ENCODE measurements at regions not wholly inside any gene's neighbourhood (a gene's known extent, or its start where the extent isn't known, plus 50 kb on each side); places are given as distances from the start of the nearest gene placed in this dataset.
"Not testable (repeated sequence)": the region's sequence is repeated elsewhere in the genome, so short reads cannot be mapped to it uniquely, and the experiment has no call there.

DNA sequence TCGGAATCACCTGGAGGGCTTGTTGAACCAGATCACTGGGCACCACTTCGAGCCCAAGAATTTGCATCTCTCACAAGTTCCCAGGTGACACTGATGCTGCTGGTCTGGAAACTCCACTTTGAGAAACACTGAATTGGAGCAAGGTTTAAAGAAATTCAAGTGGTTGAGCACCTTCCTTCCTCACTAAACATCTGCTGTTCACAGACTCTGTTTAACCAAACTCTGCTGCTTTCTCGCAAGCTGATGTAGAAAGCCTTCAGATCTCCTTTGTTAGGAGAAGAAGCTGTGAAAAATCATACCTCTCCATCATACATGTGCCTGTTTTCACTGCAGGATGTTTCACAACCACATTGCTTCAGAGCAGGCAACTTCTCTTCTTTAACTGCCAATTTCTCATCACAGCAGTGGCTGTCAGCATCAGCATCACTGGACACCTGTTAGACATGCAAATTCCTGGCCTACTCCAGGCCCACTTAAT lies 87.5 kb upstream of the TOP1 start:
- no peak for DNase-seq

- DNase-seq: peak; percentile 62
Observed at GRCh38 chr20:40942006-40942405, 86.6 kb upstream of the TOP1 start.

- no peak for DNase-seq
Observed at GRCh38 chr20:40942775-40943174, 85.8 kb upstream of the TOP1 start.

DNA sequence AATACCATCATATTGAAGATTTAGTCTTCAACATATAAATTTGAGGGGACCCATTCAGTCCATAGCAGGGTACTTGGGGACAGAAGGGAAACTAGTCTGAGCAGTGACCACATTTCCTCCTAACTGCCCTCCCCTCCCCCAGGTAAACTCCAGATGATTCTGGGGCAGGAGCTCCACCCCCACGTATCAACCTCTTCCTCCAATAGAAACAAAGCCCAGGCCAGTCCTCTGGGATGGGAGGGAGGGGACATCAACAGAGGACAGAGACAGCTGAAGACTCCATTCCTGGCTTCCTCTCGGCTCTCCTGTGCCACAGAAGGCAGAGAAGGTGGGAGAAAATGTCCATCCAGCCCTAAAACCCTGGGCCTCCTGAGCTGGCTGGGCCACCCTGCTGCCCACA lies 85.0 kb upstream of the TOP1 start:
- DNase-seq: no peak

GRCh38 chr20:40945189-40945588 lies 83.4 kb upstream of the TOP1 start:
- no peak for DNase-seq

DNA sequence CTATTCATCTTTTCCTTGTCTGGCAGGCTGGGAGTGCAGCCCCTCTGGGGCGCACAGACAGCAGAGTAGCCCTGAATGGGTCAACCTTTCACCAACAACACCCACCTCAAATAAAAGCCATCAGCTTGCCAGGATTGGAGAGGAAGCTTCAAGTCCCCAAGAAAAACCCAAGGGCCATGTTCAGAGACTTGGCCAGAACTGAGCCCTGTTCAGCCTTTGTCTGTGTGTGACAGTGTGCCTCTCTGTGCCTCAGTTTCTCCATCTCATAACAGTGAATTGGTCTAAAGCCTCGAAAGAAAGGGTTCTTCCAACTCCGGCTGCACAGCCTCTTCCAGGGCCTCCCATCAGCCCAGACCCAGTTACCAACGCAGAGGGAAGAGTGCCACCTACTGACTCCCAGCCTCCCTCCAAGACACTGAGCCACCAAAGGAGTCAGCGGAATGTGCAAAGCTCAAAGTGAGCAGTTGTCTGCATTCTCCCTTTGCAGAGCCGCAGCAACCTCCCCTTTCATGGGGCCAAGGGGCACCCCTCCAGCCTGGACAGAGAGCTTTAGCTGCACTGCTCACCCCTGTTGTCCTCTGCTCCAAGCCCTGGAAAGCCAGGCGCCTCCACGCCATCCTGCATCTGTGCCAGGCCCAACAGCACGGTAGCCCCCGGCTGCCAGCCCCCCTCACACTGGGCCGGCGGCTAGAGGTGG lies 82.7 kb upstream of the TOP1 start:
- peak; percentile 63 for DNase-seq

DNA sequence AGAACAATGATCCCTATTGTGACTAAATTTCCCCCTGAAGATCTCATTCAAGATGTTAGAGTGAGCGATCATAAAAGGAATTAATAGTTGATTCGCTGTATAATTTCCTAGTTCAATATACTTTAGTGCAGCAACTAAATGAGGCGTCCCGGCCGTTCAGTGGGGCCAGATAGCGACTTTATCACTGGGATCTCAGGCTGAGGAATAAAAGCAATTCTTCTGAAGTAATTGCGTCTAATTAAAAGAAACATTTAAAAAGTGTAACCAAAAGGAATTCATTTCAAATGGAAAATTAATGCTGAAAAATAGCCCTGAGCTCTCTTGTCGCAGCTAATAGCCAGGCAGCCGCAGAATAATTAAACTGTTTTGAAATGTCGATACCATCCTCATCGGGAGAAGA lies 82.2 kb upstream of the TOP1 start:
- DNase-seq: no peak

DNA sequence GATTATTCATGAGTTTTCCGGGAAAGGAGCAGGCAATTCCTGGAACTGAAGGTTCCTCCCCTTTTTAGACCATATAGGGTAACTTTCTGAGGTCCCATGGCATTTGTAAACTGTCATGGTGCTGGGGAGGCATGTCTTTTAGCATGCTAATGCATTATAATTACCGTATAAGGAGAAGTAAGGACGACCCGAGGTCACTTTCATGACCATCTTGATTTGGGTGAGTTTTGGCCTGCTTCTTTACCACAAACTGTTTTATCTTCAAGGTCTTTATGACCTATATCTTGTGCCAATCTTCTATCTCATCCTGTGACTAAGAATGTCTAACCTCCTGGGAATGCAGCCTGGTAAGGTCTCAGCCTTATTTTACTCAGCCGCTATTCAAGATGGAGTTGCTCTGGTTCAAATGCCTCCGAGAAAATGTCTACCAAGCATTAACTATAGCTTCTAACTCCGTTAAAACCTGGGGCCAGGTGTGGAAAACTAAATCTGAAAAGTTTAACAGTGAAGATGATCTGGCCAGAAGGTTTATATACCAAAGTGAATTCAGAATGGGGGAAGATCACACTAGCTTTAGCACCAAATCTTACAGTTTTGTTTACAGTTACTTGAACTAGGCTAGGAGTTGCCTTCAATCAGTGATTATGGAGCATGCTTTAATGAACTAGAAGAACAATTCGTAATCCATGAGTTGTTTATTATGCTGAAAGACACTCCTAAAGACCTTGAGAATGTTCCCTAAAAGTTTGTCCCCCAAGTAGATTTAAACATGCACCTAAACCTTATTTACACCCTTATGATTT lies 80.0 kb upstream of the TOP1 start:
- peak; percentile 75 for DNase-seq

- DNase-seq: no peak
Observed at GRCh38 chr20:40949346-40949745, 79.3 kb upstream of the TOP1 start.

- DNase-seq: no peak
Observed at GRCh38 chr20:40952136-40952535, 76.5 kb upstream of the TOP1 start.

DNA sequence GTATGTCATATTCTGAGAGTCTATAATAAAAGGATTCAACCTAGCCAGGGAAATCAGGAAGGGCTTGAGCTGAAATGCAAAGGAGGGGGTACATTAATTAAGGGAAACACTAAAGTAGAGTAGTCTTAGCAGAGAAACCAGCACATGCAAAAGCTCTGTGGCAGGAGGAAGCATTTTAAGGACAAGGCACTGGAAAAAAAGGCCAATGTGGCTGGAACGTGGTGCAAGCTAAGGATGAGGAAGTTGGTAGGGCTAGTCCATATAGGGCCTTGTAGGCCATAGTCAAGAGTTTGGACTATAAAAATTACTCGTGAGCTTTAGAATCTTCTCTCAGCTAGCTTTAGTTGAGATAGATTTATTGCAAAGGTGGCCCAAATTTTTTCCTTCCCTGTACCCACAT lies 75.2 kb upstream of the TOP1 start:
- no peak for DNase-seq

DNA sequence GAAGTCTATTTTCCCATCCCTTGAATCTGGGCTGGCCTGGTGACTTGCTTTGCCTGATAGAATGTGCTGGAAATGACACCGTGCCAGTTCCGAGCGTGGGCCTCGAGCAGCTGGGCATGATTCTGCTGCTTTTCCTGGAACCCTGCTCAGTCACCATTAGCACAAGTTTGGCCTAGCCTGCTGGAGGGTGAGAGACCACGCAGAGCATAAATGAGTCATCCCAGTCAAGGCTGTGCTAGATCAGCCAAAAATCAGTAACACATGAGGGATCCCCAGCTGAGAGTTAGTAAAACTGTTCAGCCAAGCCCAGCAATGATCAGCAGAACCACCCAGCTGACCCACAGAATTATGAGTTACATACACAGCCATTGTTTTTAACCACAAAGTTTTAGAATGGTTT lies 74.8 kb upstream of the TOP1 start:
- DNase-seq: no peak

- DNase-seq: no peak
Observed at GRCh38 chr20:40954521-40955165, 74.0 kb upstream of the TOP1 start.

- DNase-seq: no peak
Observed at GRCh38 chr20:40955326-40955725, 73.3 kb upstream of the TOP1 start.

DNA sequence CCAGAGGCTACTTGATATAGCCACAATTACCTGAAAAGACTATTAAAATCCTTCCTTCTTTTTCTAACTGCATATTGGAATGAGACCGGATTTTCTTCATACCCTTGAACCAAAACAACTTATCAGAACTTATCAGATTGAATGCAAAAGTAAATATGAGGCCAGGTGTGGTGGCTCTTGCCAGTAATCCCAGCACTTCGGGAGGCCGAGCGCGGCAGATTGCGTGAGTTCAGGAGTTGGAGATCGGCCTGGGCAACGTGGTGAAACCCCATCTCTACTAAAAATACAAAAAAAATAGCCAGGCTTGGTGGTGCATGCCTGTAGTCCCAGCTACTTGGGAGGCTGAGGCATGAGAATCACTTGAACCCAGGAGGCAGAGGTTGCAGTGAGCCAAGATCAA lies 72.8 kb upstream of the TOP1 start:
- not testable (repeated sequence) for DNase-seq

- peak; percentile 13 for DNase-seq
Observed at GRCh38 chr20:40956542-40957264, 71.9 kb upstream of the TOP1 start.

DNA sequence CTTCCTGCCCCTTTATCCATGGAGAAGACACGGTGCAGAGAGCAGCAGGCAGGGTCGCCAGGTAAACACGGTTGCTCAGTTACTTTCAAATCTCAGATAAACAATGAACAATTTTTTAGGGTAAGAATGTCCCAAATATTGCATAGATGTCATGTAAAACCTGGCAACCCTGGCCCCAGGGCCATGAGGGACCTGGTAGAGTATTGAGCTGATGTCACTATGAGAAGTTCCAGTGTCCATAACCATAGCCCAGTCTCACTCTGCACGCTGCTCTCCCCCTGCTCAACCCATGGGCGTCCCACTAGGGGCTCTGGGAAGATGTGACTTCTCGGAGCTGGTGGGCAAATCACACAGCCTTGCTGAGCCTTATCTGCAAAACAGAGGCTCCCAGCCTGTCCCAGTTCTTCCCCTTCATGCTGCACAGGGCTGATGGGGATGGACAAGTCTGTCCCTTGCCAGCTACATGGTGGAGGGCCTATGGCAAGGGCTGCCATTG lies 71.3 kb upstream of the TOP1 start:
- DNase-seq: no peak

DNA sequence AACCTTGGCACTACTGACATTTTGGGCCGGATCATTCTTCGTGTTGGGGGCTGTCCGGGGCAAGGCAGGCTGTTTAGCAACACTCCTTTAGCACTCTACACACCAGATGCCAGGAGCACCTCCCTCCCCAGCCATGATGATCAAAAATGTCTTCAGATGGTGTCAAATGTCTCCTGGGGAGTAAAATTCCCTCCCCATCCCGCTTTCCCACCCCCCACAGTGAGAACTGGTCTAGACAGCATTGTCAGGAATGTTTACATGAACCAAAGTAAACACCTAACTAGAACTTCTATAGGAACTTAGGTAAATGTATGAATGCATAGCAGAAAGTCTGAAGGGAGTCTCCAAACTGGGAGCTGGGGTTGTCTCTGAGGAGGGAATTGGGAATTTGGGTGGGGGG lies 70.0 kb upstream of the TOP1 start:
- no peak for DNase-seq

DNA sequence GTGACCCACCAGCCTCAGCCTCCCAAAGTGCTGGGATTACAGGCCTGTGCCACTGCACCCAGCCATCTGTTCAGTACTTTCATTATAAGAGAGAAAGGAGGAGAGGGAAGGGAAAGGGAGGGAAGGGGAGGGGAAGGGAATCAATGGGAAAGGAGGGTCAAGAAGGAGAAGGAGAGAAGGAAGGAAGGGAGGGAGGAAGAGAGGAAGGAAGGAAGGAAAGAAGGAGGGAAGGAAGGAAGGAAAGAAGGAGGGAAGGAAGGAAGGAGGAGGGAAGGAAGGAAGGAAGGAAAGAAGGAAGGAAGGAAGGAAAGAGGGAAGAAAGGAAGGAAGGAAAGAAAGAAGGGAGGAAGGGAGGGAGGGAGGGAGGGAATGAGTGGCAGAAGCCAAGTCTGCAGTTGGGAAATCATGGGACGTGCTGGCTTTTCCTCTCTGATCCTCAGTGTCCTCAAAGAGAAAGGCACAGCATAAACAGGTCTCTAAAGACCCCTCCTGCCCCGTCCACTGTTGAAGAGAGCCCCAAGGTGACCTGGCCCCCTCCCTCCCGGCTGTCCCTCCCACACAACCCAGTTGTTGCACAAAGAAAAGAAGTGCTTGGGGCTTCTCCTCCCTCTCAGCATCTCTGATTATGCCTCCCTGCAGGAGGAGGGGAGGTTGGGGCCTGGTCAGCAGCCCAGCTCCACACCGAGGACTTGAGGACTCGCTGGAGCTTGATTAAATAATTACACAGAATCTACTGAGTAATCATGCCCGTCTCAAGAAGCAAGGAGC lies 69.1 kb upstream of the TOP1 start:
- DNase-seq: no peak

- no peak for DNase-seq
Observed at GRCh38 chr20:40960101-40960500, 68.5 kb upstream of the TOP1 start.

DNA sequence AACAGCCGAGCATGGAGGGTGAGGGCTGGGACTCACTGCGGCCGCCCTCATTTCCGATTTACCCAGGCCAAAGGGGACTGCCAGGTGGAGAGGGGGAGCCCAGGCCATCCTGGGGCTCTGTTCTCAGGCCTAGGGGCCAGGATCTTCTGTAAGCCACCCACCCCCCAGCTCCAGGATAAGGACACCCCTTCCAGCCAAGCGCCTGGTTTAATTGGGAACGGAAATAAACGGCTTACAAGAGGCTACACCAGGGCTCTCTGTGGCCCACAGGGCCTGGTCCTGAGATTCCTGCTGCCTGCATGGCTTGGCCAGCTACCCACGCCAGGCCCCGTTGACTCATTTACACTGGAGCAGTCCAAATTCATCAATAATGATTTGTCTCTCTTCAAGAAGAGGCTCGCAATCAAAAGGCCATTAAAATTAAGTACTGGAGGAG lies 68.1 kb upstream of the TOP1 start:
- DNase-seq: no peak

DNA sequence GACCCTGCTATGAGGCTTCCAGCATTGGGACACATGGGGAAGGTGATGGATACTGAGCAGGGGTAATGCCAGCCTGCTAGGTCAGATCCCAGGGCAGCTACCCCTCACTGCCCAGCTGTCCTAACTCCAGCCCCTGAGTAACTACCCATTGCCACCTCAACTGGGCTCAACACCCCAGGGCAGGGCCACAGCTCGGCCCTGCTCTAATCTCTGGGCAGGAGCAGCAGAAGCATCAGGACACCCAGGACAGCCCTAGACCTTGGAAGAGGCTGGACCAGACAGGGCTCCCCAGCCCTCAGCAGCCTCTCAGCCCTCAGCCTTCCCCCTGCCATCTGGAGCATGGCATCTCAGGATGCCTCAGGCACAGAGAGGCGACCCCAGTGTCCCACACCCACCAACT lies 67.4 kb upstream of the TOP1 start:
- DNase-seq: no peak
